GM21367 (cell line): ENCODE measurements at regions not wholly inside any gene's neighbourhood (a gene's known extent, or its start where the extent isn't known, plus 50 kb on each side); places are given as distances from the start of the nearest gene placed in this dataset.

Experiments
- ATAC-seq: cut with Tn5 transposase; IDR thresholded peaks from one replicate; pipeline ENCODE4 v1.9.1; 2021; ENCODE audit not compliant: unreplicated experiment

GRCh38 chr13:68369739-68370138 is 1139.6 kb upstream of the PCDH9 start:
- no peak for ATAC-seq

GRCh38 chr13:68368922-68369321 is 1138.8 kb upstream of the PCDH9 start:
- ATAC-seq: no peak

DNA sequence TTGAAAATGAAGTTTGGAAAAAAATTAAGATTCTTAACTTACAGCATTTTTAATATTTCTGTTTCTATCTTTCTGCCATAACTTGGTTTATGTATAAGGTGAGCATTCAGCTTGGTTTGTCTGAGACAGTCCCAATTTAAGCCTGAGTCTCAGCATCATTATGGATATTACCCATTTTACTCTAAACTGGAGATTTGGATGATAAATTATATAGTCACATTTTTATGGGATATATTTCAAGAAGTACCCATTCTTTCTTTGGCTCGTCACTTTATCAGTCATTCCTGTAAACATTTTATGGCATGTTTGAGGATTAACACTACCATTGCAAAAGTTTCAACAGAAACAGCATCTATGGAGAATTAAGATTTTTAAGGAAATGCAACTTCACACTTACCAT is 1129.0 kb upstream of the PCDH9 start:
- ATAC-seq: no peak

DNA sequence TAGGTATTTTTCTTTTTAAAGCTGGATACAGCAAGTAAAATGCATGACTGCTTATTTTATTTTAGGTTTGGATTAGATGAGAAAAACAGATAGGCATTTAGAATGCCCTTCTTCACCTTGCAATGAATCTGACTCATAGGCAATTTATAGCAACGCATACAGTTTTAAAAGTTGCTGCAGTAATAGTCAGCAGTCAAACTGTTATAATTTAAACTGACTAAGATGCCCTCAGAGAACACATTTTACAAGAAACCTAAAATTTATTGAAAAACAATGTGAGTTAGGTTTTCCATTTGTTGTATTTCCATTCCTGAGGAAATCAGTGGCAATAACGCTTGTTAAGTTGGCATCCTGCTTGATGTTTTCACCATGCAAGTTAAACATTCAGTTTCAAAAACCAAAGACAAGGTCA is 1128.2 kb upstream of the PCDH9 start:
- no peak for ATAC-seq

GRCh38 chr13:68350554-68350953 is 1120.4 kb upstream of the PCDH9 start:
- no peak for ATAC-seq

DNA sequence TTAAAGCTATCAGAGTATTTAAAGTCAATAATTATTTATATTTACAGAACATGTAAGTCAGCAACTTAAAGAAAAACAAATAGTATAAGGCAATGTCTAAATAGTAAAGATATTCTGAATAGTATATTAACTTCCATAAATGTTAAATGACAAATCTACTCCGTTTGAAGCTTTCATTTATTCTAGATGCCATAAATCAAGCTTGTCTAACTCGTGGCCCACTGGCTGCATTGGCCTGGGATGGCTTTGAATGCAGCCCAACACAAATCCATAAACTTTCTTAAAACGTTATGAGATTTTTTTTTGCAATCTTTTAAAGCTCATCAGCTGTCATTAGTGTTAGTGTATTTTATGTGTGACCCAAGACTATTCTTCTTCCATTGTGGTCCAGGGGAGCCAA is 1117.1 kb upstream of the PCDH9 start:
- no peak for ATAC-seq

DNA sequence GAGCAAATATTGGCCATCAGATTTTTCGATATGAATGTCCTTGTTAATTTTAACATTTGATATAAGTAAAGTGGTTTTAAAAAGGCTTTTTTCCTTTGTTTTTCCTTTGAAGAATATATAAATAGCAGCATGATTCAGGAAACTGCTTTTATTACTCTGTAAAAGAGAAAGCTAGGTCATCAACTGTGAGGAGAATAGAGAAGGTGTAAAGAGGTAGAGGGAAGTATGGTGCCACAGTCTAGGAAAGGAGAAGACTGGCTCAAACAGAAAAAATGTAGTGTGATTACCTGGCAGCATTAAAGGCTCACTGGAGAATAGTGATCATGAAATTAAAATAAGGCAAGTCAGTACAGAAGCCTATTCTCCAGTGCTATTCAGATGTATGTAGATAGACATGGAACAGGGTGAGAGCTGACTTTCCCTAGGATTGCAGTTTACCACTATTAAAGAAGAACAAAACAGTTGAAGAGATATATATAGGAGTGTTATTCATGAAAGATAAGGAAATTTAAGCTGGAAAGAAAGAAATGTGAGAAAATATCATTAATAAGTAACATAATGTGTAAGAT is 1115.9 kb upstream of the PCDH9 start:
- ATAC-seq: no peak

DNA sequence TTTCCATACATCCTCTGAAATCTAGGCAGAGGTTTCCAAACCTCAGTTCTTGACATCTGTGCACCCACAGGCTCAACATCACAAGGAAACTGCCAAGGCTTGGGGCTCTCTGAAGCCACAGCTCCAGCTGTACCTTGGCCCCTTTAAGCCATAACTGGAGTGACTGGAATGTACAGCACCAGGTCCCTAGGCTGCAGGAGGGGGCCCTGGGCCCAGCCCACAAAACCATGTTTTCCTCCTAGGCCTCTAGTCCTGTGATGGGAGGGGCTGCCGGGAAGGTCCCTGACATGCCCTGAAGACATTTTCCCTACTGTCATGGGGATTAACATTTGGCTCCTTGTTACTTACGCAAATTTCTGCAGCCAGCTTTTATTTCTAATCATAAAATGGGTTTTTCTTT is 1093.0 kb upstream of the PCDH9 start:
- no peak for ATAC-seq

GRCh38 chr13:68319384-68319783 is 1089.2 kb upstream of the PCDH9 start:
- no peak for ATAC-seq

DNA sequence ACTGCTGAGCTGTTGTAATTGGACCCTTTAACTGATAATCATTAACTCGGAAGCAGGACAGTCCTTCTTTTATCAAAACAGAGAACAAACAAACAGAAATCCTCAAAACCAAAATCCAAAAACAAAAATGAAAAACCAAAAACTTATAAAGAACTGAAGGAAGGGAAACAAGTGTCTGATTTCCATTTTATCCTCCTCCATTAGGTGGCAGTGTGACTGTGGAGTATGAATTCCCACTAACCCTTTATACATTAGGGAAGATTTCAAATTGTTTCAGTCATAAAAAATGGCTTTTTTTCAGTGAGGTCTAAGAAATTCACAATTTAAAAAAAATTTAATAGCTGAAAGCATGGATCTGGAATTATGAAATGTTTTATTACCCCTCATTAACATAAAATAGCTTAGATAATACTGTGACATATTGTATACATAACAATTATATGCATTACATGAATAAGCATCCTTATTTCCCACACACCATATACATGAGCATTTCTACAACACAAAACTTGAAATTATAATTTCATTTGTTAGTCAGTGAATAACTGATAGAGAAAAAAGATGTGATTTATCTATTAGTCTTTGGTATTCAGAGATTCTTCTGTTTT is 1074.3 kb upstream of the PCDH9 start:
- peak; percentile 68 for ATAC-seq

GRCh38 chr13:68293631-68294030 is 1063.5 kb upstream of the PCDH9 start:
- ATAC-seq: no peak

GRCh38 chr13:68292601-68293000 is 1062.5 kb upstream of the PCDH9 start:
- no peak for ATAC-seq

DNA sequence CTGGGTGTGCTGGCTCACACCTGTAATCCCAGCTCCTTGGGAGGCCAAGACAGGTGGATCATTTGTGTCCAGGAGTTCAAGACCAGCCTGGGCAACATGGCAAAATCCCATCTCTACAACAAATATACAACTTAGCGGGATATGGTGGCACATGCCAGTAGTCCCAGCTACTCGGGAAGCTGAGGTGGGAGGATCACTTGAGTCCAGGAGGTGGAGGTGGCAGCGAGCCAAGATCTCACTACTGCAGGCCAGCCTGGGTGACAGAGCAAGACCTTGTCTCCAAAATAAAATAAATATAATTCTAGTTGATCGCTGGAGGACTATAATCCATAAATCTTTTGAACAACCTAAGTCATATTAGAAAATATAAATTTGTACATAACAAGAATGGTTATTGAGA is 1061.5 kb upstream of the PCDH9 start:
- ATAC-seq: no peak

GRCh38 chr13:68275758-68276157 is 1045.6 kb upstream of the PCDH9 start:
- ATAC-seq: no peak

- no peak for ATAC-seq
Measured at GRCh38 chr13:68272652-68273051, 1042.5 kb upstream of the PCDH9 start.

GRCh38 chr13:68264692-68265091 is 1034.6 kb upstream of the PCDH9 start:
- ATAC-seq: no peak

- no peak for ATAC-seq
Measured at GRCh38 chr13:68261105-68261504, 1031.0 kb upstream of the PCDH9 start.

DNA sequence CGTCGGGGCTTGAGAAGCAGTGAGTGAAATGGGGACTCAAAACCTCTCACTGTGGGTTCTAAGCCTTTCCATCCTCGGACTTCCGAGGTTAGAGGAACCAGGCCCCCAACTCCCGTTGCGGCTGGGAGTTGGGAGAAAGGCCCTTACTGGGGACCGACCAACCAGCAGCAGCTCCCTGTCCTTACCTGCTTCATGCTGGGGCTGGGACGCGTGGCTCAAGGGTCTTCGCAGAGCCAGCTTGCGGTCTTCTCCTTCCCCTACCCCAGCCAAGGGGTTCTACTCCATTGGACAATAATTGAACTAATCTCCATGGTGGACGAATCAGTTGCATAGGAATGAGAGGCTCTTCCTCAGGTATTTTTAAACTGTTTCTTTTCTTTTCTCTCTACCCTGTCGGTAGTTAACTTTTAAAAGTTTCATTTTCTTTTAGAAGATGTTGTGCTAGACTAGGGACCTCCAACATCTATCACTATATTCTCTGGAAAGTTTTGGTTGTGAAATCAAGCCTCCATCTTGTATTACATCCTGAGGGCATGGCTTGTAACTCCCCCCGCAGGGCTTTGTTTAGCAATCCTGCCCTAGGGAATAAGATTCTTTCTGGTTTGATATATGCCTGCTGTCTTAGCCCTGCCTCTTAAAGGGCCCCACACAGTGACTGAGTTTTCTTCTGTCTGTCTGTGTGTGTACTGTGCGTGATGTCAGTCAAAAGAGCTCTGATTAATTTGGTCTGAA is 1027.1 kb upstream of the PCDH9 start:
- no peak for ATAC-seq

DNA sequence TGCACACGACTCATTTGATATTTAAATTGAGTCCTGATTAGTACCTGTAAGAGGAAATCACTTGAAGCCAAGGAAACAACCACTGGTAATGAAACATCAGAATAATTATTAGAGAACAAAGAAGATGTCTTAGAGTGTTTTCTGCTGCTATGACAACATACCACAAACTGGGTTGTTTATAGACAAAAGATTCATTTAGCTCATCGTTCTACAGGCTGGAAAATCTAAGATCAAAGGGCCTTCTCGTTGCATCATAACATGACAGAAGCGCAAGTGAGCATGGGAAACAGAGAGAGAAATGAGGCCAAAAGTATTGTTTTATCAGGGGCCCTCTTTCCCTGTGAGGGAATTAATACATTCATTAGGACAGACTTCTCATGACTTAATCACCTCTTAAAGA is 1024.0 kb upstream of the PCDH9 start:
- ATAC-seq: no peak

DNA sequence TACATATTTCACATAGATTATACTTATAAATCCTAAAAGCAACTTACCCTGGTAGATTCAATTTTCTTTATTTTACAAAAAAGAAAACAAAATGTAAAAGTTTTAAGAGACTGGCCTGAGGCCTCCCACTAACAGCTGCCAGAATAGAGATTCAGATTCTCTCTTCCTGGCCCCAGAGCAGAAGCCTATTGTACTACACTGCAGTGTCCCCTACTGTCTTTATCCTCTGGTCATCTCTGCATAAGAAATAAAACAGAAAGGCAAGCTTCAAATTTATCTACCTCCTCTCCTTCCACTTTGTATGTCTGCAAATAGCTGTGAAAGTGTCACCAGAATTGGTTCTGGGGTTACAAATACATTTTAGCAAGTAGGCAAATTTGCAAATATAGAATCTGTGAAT is 1004.1 kb upstream of the PCDH9 start:
- ATAC-seq: no peak

DNA sequence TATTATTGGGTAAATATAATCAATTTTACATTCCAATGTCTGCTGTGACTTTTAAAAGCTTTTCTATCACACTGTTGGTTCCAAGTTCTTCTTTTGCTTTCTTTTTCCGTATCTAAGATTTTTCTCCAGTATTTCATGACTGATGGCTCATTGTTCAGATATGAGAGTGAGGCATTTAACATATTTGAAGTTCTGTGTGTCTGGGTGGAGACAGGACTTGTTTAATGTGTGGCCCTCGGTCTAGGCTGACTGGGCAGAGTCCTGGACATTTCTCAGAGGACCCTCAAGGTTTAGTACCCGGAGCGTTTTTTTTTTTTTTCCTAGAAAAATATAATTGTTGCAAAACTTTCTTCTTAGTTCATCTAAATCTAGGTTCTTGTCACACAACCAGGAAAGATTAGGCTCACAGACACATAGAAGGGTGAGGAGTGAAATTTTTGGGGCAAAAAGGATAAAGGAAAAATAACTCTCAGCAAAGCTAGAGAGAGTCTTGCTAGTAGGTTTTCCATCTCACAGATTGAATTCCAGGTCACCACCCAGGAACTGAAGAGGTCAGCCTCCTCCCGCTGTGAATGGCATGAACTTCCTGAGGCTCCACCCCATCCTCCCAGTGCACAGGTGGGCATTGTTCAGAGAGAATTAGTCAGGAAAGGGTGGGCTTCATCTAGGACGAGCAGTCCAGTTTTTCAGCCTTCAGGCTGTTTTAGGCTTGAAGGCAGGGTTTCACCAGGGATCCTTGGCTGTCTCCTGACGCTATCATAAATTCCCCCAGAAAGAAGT is 1002.4 kb upstream of the PCDH9 start:
- no peak for ATAC-seq
